ENCODE measurements at regions not wholly inside any gene's neighbourhood (a gene's known extent, or its start where the extent isn't known, plus 50 kb on each side); places are given as distances from the start of the nearest gene placed in this dataset.

DNA sequence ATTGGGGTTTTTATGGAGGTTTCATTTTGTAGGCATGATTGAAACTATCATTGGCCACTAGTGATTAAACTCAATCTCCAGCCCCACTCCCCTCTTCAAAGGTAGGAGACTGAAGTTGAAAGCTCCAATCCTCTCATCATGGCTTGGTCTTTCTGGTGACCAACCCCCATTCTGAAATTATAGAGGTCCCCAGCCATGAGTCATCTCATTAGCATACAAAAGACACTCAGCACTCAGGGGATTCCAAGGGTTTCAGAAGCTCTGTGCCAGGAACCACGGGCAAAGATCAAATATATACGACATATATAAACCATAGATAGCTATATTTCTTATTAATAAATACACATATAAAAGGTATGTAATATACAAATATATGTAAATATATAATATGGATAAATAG is 256.0 kb upstream of the POU3F3 start:
- ChIA-PET POLR2A (no interaction called here), CTCF (no interaction called here)
- no peaks in the 10 kb centered on the region; the same call in 2 of the 3 replicates for H3K9me3 ChIP-seq
- DNase-seq (ENCODE audit: low read depth in 1 of 2, low spot score in 1 of 2), result no peak
- 11% methylated on average over 2 of the region's 2 CpGs for WGBS (ENCODE audit: missing lambda C conversion rate)
- TF ChIP-seq ZNF302 (CRISPR knock-in tag; IDR thresholded peaks at IDR 0.05) (no peak), CHD2 (IDR thresholded peaks at IDR 0.05; ENCODE audit: low read length, partially characterized antibody) (no peak), ZFP36 (IDR thresholded peaks at IDR 0.05; ENCODE audit: borderline replicate concordance, partially characterized antibody) (no peak)
- H3K27ac ChIP-seq, result no peak overlapping the region
- no peak overlapping the region for H3K4me3 ChIP-seq
- H3K4me1 ChIP-seq, result no peaks in the 10 kb centered on the region
- no peak for ATAC-seq
- FAIRE-seq, result no peak
- H3K4me2 ChIP-seq, result no peak overlapping the region

DNA sequence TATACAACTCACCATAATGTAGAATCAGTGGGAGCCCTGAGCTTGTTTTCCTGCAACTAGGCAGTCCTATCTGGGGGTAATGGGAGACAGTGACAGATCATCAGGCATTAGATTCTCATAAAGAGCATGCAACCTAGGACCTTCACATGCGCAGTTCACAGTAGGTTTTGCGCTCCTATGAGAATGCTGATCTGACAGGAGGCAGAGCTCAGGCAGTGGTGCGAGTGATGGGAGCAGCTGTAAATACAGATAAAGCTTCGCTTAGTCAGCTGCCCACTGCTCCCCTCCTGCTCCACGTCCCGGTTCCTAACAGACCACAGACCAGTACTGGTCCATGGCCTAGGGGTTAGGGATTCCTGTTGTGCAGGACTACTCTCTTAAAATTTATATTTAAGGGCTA is 255.3 kb upstream of the POU3F3 start:
- TF ChIP-seq PHF8 (IDR thresholded peaks at IDR 0.05; ENCODE audit: borderline replicate concordance, low read depth), result no peak
- TF ChIP-seq KDM1A (IDR thresholded peaks at IDR 0.05; ENCODE audit: low read depth), result no peak
- no peak for TF ChIP-seq EHMT2 (IDR thresholded peaks at IDR 0.05; ENCODE audit: low read depth)
- TF ChIP-seq MAZ (IDR thresholded peaks at IDR 0.05; ENCODE audit: borderline replicate concordance, low read depth, low read length), result no peak
- no peak for TF ChIP-seq HOXA7 (CRISPR knock-in tag; IDR thresholded peaks at IDR 0.05)
- no peak for TF ChIP-seq ESRRA (IDR thresholded peaks at IDR 0.05; ENCODE audit: borderline replicate concordance, low read length)
- no peak for TF ChIP-seq EP300 (IDR thresholded peaks at IDR 0.05)
- TF ChIP-seq FOXS1 (CRISPR knock-in tag; IDR thresholded peaks at IDR 0.05), result no peak
- TF ChIP-seq CBX2 (IDR thresholded peaks at IDR 0.05; ENCODE audit: borderline replicate concordance, low read depth), result no peak
- WGBS (ENCODE audit: missing lambda C conversion rate), result 15% methylated on average over 6 of the region's 6 CpGs
- Histone ChIP-seq H3K4me3 (no peak overlapping the region), H3K27ac (no peak overlapping the region), H3K9me3 (no peaks in the 10 kb centered on the region; the same call in 2 of the 3 replicates), H3K4me1 (no peaks in the 10 kb centered on the region), H3K4me2 (no peak overlapping the region)
- DNase-seq (ENCODE audit: low read depth in 1 of 2, low spot score in 1 of 2) (no peak), FAIRE-seq (no peak), ATAC-seq (no peak)
- ChIA-PET CTCF (no interaction called here), POLR2A (no interaction called here)

- ChIA-PET CTCF (no interaction called here), POLR2A (no interaction called here)
- peak in 1 of 2 experiments; percentile 1 for DNase-seq (ENCODE audit: low read depth in 1 of 2, low spot score in 1 of 2)
- no peak overlapping the region for H3K4me2 ChIP-seq
- no peak for FAIRE-seq
- WGBS (ENCODE audit: missing lambda C conversion rate), result 5% methylated on average over 2 of the region's 2 CpGs
- H3K4me1 ChIP-seq, result no peaks in the 10 kb centered on the region
- no peak overlapping the region for H3K4me3 ChIP-seq
- no peaks in the 10 kb centered on the region; the same call in 2 of the 3 replicates for H3K9me3 ChIP-seq
- TF ChIP-seq CEBPB (IDR thresholded peaks at IDR 0.05), result 0 out of 4 replicates have a peak, but pooled peaks of 1 of the 2 experiments have one; percentile 21
- no peak for TF ChIP-seq MAFK (IDR thresholded peaks at IDR 0.05; ENCODE audit: partially characterized antibody)
- no peak overlapping the region for H3K27ac ChIP-seq
- ATAC-seq, result no peak
These were observed 254.0 kb upstream of the POU3F3 start for GRCh38 chr2:104599787-104600510.

- ChIA-PET CTCF (no interaction called here), POLR2A (no interaction called here)
- Histone ChIP-seq H3K4me2 (no peak overlapping the region), H3K27ac (no peak overlapping the region), H3K4me3 (no peak overlapping the region), H3K9me3 (no peaks in the 10 kb centered on the region; the same call in 2 of the 3 replicates), H3K4me1 (no peaks in the 10 kb centered on the region)
- TF ChIP-seq CEBPB (IDR thresholded peaks at IDR 0.05) (no peak), PBX3 (IDR thresholded peaks at IDR 0.05) (no peak), POLR2AphosphoS2 (conservative IDR thresholded peaks at IDR 0.05; ENCODE audit: low read length) (no peak), HOXB5 (CRISPR knock-in tag; IDR thresholded peaks at IDR 0.05) (no peak), RNF2 (IDR thresholded peaks at IDR 0.05; ENCODE audit: borderline replicate concordance, low read depth) (no peak), ZC3H11A (IDR thresholded peaks at IDR 0.05) (no peak), ELK1 (IDR thresholded peaks at IDR 0.05; ENCODE audit: low read depth, low read length) (no peak), FOSL2 (IDR thresholded peaks at IDR 0.05) (no peak), FOSL2 (CRISPR knock-in tag; IDR thresholded peaks at IDR 0.05) (no peak), ATOH8 (CRISPR knock-in tag; IDR thresholded peaks at IDR 0.05; ENCODE audit: low read depth) (no peak), POLR2A (IDR thresholded peaks at IDR 0.05; ENCODE audit: low read length) (no peak), RAD21 (conservative IDR thresholded peaks at IDR 0.05 in 1 of 2, IDR thresholded peaks at IDR 0.05 in 1 of 2) (no peak), GATA3 (IDR thresholded peaks at IDR 0.05; ENCODE audit: borderline replicate concordance) (no peak), ZNF302 (CRISPR knock-in tag; IDR thresholded peaks at IDR 0.05) (no peak), TP53 (CRISPR knock-in tag; IDR thresholded peaks at IDR 0.05) (no peak), MAZ (IDR thresholded peaks at IDR 0.05; ENCODE audit: borderline replicate concordance, low read depth, low read length) (no peak)
- TF ChIP-seq, protein P1, sequence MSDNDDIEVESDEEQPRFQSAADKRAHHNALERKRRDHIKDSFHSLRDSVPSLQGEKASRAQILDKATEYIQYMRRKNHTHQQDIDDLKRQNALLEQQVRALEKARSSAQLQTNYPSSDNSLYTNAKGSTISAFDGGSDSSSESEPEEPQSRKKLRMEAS (IDR thresholded peaks at IDR 0.05), result no peak
- TF ChIP-seq, protein P2, sequence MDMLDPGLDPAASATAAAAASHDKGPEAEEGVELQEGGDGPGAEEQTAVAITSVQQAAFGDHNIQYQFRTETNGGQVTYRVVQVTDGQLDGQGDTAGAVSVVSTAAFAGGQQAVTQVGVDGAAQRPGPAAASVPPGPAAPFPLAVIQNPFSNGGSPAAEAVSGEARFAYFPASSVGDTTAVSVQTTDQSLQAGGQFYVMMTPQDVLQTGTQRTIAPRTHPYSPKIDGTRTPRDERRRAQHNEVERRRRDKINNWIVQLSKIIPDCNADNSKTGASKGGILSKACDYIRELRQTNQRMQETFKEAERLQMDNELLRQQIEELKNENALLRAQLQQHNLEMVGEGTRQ (IDR thresholded peaks at IDR 0.05), result no peak
- WGBS (ENCODE audit: missing lambda C conversion rate), result 0% methylated on average over 1 of the region's 1 CpG
- ATAC-seq, result no peak
- DNase-seq (ENCODE audit: low read depth in 1 of 2, low spot score in 1 of 2), result no peak
- FAIRE-seq, result no peak
These were observed 247.9 kb upstream of the POU3F3 start for GRCh38 chr2:104606056-104606455.
